ENCODE measurements at regions not wholly inside any gene's neighbourhood (a gene's known extent, or its start where the extent isn't known, plus 50 kb on each side); places are given as distances from the start of the nearest gene placed in this dataset.

DNA sequence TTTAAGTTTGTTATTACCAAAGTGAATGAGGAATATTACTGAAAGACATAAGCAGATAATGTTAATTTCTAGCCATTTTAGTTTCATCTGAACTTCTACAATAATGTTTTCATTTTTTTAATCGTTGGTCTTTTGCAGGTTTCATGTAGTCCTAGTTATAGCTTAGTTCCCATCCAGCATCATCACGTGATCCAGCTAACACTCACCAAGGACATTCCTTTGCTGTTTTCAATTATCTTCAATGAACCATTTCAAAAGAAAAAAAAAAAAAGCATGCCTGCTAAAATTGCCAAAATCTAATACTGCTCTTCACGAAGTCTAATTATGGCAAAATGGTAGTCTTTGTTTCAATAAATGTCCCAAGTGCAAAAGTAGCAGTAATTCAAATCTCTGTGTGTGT is 187.7 kb upstream of the ATXN7L3B start:
- H3K27me3 ChIP-seq (ENCODE audit: insufficient read depth, insufficient read length), result no peaks in the 10 kb centered on the region
- DNase-seq (ENCODE audit: low read depth, low spot score), result no peak
- no peaks in the 10 kb centered on the region for H3K9me3 ChIP-seq (ENCODE audit: insufficient read depth, low read length)
- no peak overlapping the region for H3K4me3 ChIP-seq (ENCODE audit: insufficient read length, low read depth)
- H3K9ac ChIP-seq (ENCODE audit: insufficient read length, low read depth), result no peak overlapping the region
- TF ChIP-seq SUZ12 (IDR thresholded peaks at IDR 0.05; ENCODE audit: extremely low read depth, insufficient read depth, insufficient read length) (no peak), YY1 (IDR thresholded peaks at IDR 0.05; ENCODE audit: insufficient read depth, insufficient read length) (no peak), ZNF274 (IDR thresholded peaks at IDR 0.05; ENCODE audit: low read depth, low read length) (no peak)
- H3K4me1 ChIP-seq (ENCODE audit: insufficient read depth, insufficient read length), result no peaks in the 10 kb centered on the region
- H3K36me3 ChIP-seq (ENCODE audit: insufficient read depth, insufficient read length, low read length), result no peaks in the 10 kb centered on the region

DNA sequence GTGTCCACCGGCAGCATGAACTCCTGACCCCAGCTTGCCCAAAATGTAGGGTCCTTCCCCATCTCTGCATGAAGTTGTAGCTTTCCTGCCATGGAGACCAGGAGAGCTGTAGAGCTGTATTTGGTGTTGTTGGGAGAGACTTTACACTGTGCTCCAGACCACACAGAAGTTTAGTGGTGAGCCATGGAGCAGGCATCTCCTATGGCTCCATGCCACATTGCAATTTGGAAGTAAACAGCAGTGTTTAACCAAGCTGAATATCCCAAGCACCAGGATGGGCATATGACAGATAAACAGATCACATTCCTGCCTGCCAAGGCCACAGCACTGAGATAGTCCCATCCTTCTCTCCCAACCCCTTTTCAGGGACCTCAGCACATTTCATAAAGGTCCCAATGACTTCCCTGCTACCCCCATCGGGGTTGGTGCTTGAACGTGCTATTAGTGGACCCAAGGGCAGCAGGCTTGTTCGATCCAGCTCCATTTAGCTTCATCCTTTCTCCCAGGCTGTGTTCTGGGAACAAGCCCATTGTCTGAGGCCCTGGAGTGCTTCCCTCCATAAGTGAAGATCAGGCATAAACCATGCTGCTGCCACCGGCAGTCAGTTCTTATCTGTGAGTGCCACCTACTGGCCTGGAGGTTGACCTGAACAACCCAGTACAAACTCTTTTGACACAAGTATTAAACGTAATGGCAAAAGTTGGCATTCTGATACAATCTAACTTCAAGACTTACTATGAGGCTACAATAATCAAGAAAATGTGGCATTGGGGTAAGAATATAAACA is 172.3 kb upstream of the ATXN7L3B start:
- no peak overlapping the region for H3K9ac ChIP-seq (ENCODE audit: insufficient read length, low read depth)

DNA sequence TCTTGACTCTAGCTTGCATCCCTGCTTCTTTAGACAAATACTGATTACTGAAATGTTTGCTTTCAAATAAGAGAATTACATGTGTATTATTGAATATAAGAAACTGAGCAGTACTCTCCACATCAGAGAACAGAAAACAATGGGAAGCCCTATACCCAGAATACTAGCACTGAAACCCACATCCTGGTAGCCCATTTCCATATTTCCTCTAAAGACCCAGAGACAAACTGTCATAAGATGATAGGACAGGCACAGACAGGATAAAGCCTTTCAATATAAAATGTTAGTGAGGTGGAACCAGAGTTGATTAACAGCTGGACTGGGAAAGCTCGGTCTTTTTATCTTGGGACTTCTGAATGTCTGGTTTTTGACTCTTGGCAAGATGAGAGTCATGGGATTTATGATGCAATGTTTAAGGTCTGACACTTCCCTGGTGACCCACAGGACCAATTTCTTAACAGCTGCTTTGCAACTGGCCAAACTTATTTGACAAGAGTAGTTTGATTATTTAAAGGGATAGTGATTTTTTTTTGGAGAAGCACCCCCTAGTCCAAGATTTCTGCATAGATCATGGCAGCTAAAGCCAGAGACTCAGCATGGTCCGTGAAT is 166.9 kb upstream of the ATXN7L3B start:
- Histone ChIP-seq H3K9ac (ENCODE audit: insufficient read length, low read depth) (no peak overlapping the region), H3K9me3 (ENCODE audit: insufficient read depth, low read length) (peaks cover 1% of the 10 kb centered on the region; the same call in 1 of the 2 replicates), H3K4me3 (ENCODE audit: insufficient read length, low read depth) (no peak overlapping the region), H3K4me1 (ENCODE audit: insufficient read depth, insufficient read length) (no peaks in the 10 kb centered on the region), H3K27me3 (ENCODE audit: insufficient read depth, insufficient read length) (no peaks in the 10 kb centered on the region), H3K36me3 (ENCODE audit: insufficient read depth, insufficient read length, low read length) (no peaks in the 10 kb centered on the region)
- no peak for DNase-seq (ENCODE audit: low read depth, low spot score)
- TF ChIP-seq ZNF274 (IDR thresholded peaks at IDR 0.05; ENCODE audit: low read depth, low read length) (no peak), SUZ12 (IDR thresholded peaks at IDR 0.05; ENCODE audit: extremely low read depth, insufficient read depth, insufficient read length) (no peak), YY1 (IDR thresholded peaks at IDR 0.05; ENCODE audit: insufficient read depth, insufficient read length) (no peak)

More for the DNA sequence above, 172.3 kb upstream of the ATXN7L3B start:
- no peaks in the 10 kb centered on the region for H3K27me3 ChIP-seq (ENCODE audit: insufficient read depth, insufficient read length)
- peaks cover 14% of the 10 kb centered on the region; the same call in 1 of the 2 replicates for H3K9me3 ChIP-seq (ENCODE audit: insufficient read depth, low read length)
- no peak overlapping the region for H3K4me3 ChIP-seq (ENCODE audit: insufficient read length, low read depth)
- H3K4me1 ChIP-seq (ENCODE audit: insufficient read depth, insufficient read length), result no peaks in the 10 kb centered on the region
- no peak for TF ChIP-seq SUZ12 (IDR thresholded peaks at IDR 0.05; ENCODE audit: extremely low read depth, insufficient read depth, insufficient read length)
- TF ChIP-seq YY1 (IDR thresholded peaks at IDR 0.05; ENCODE audit: insufficient read depth, insufficient read length), result no peak
- no peak for TF ChIP-seq ZNF274 (IDR thresholded peaks at IDR 0.05; ENCODE audit: low read depth, low read length)
- peak; percentile 18 for DNase-seq (ENCODE audit: low read depth, low spot score)
- H3K36me3 ChIP-seq (ENCODE audit: insufficient read depth, insufficient read length, low read length), result no peaks in the 10 kb centered on the region

DNA sequence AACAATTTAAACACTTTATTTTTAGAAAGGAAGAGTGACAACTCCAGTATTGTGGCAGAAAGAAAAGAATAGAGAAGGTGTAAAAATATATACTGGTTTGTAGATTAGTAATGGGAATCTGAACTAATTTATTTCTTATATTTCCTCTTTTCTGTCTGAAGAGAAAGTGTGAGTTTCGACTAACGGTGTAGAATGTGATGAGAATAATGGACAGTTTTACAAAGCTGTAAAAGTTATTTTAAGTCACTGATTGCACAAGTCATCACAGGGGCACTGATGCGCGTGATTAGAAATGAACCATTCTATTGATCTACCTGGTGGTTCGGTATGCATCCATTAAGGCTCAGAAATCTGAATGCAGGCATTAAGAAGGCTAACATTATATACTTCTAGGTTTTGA is 158.5 kb upstream of the ATXN7L3B start:
- no peak for DNase-seq (ENCODE audit: low read depth, low spot score)
- Histone ChIP-seq H3K9ac (ENCODE audit: insufficient read length, low read depth) (no peak overlapping the region), H3K9me3 (ENCODE audit: insufficient read depth, low read length) (no peaks in the 10 kb centered on the region), H3K27me3 (ENCODE audit: insufficient read depth, insufficient read length) (no peaks in the 10 kb centered on the region), H3K36me3 (ENCODE audit: insufficient read depth, insufficient read length, low read length) (no peaks in the 10 kb centered on the region), H3K4me3 (ENCODE audit: insufficient read length, low read depth) (no peak overlapping the region), H3K4me1 (ENCODE audit: insufficient read depth, insufficient read length) (no peaks in the 10 kb centered on the region)
- TF ChIP-seq YY1 (IDR thresholded peaks at IDR 0.05; ENCODE audit: insufficient read depth, insufficient read length) (no peak), ZNF274 (IDR thresholded peaks at IDR 0.05; ENCODE audit: low read depth, low read length) (no peak), SUZ12 (IDR thresholded peaks at IDR 0.05; ENCODE audit: extremely low read depth, insufficient read depth, insufficient read length) (no peak)

DNA sequence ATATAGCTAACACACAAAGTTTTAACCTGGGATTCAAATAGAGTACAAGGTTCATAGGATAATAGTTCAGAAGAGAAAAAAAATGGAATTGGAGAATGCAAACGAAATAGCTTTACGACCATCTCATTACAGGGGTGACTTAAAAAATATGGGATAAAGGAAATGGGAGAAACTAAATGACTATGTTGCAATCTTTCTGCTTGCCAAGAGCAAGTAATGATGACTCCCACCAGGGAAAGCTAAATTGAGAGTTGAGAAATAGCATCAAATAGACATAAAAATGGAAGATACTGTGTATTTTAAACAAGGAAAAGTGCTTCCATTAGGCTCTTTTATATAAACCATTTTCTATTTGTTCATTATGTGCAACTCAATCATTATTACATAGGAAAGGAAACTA is 155.7 kb upstream of the ATXN7L3B start:
- H3K9me3 ChIP-seq (ENCODE audit: insufficient read depth, low read length), result no peaks in the 10 kb centered on the region
- TF ChIP-seq SUZ12 (IDR thresholded peaks at IDR 0.05; ENCODE audit: extremely low read depth, insufficient read depth, insufficient read length) (no peak), YY1 (IDR thresholded peaks at IDR 0.05; ENCODE audit: insufficient read depth, insufficient read length) (no peak), ZNF274 (IDR thresholded peaks at IDR 0.05; ENCODE audit: low read depth, low read length) (no peak)

DNA sequence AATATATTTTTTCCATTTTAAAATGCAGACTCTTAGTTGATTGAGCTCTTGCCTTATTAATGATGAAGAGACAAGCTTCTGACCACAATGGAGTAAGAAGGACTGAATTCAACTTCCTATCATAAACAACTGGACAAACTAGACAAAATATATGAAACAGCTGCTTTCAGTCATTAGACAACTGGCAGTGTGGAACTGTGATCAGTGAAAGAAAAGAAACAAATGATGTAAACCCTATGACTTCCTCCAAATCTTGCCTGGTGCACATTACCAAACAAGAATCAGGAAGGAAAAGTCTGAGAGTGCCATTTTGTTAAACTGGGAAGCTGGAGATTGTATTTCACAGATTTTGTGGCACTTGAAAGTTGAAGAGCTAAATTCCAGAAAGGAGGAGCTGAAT is 154.7 kb upstream of the ATXN7L3B start:
- DNase-seq (ENCODE audit: low read depth, low spot score), result no peak
- no peak for TF ChIP-seq SUZ12 (IDR thresholded peaks at IDR 0.05; ENCODE audit: extremely low read depth, insufficient read depth, insufficient read length)
- no peak for TF ChIP-seq ZNF274 (IDR thresholded peaks at IDR 0.05; ENCODE audit: low read depth, low read length)
- TF ChIP-seq YY1 (IDR thresholded peaks at IDR 0.05; ENCODE audit: insufficient read depth, insufficient read length), result no peak
- Histone ChIP-seq H3K4me3 (ENCODE audit: insufficient read length, low read depth) (no peak overlapping the region), H3K9me3 (ENCODE audit: insufficient read depth, low read length) (no peaks in the 10 kb centered on the region), H3K9ac (ENCODE audit: insufficient read length, low read depth) (no peak overlapping the region), H3K36me3 (ENCODE audit: insufficient read depth, insufficient read length, low read length) (no peaks in the 10 kb centered on the region), H3K4me1 (ENCODE audit: insufficient read depth, insufficient read length) (no peaks in the 10 kb centered on the region), H3K27me3 (ENCODE audit: insufficient read depth, insufficient read length) (no peaks in the 10 kb centered on the region)

More for the DNA sequence above, 155.7 kb upstream of the ATXN7L3B start:
- no peak overlapping the region for H3K4me3 ChIP-seq (ENCODE audit: insufficient read length, low read depth)
- H3K27me3 ChIP-seq (ENCODE audit: insufficient read depth, insufficient read length), result no peaks in the 10 kb centered on the region
- H3K4me1 ChIP-seq (ENCODE audit: insufficient read depth, insufficient read length), result no peaks in the 10 kb centered on the region
- H3K36me3 ChIP-seq (ENCODE audit: insufficient read depth, insufficient read length, low read length), result no peaks in the 10 kb centered on the region
- no peak for DNase-seq (ENCODE audit: low read depth, low spot score)
- H3K9ac ChIP-seq (ENCODE audit: insufficient read length, low read depth), result no peak overlapping the region

DNA sequence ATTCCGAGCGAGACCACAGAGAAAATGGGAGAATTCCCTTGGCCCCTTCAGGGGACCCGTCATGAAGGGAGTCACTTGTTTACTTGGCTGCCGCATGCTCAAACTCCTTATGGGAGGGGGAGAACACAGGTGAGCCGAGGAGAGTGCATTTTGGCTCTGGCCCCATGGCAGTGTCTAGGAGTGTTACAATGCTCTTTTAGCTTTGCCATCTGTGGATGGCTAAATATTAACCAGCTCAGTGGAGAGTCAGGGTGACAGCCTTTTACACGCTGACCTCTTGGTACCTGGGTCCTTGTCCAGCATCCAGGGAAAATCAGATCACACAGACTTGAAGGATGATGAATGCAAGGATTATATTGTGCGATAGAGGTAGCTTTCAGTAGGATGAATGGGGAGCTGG is 146.4 kb upstream of the ATXN7L3B start:
- no peak for TF ChIP-seq SUZ12 (IDR thresholded peaks at IDR 0.05; ENCODE audit: extremely low read depth, insufficient read depth, insufficient read length)
- TF ChIP-seq ZNF274 (IDR thresholded peaks at IDR 0.05; ENCODE audit: low read depth, low read length), result no peak
- no peak for TF ChIP-seq YY1 (IDR thresholded peaks at IDR 0.05; ENCODE audit: insufficient read depth, insufficient read length)
- H3K4me3 ChIP-seq (ENCODE audit: insufficient read length, low read depth), result no peak overlapping the region
- no peaks in the 10 kb centered on the region for H3K27me3 ChIP-seq (ENCODE audit: insufficient read depth, insufficient read length)
- no peaks in the 10 kb centered on the region; the same call in 1 of the 2 replicates for H3K9me3 ChIP-seq (ENCODE audit: insufficient read depth, low read length)
- H3K9ac ChIP-seq (ENCODE audit: insufficient read length, low read depth), result no peak overlapping the region
- DNase-seq (ENCODE audit: low read depth, low spot score), result no peak
- no peaks in the 10 kb centered on the region for H3K36me3 ChIP-seq (ENCODE audit: insufficient read depth, insufficient read length, low read length)
- H3K4me1 ChIP-seq (ENCODE audit: insufficient read depth, insufficient read length), result no peaks in the 10 kb centered on the region
